ENCODE measurements at regions not wholly inside any gene's neighbourhood (a gene's known extent, or its start where the extent isn't known, plus 50 kb on each side); places are given as distances from the start of the nearest gene placed in this dataset.

GRCh38 chr11:98679673-98680072 is 341.1 kb upstream of the CNTN5 start:
- Histone ChIP-seq H3K4me1 (no peaks in the 10 kb centered on the region), H3K27me3 (no peaks in the 10 kb centered on the region), H3K36me3 (no peaks in the 10 kb centered on the region)

GRCh38 chr11:98701541-98701940 is 319.2 kb upstream of the CNTN5 start:
- in situ Hi-C loops (cut with MboI; ENCODE audit: low sequenced_read_pairs in 4 of 4), result no loop called here

More at GRCh38 chr11:98679673-98680072, 341.1 kb upstream of the CNTN5 start:
- H3K9me3 ChIP-seq, result no peaks in the 10 kb centered on the region
- H3K4me3 ChIP-seq, result no peak overlapping the region
- DNase-seq, result no peak
- ATAC-seq, result no peak
- no peak for TF ChIP-seq POLR2A (IDR thresholded peaks at IDR 0.05)
- no peak for TF ChIP-seq CTCF (IDR thresholded peaks at IDR 0.05 in 4 of 5, conservative IDR thresholded peaks at IDR 0.05 in 1 of 5)
- intact Hi-C loops (cut with DNase I; ENCODE audit: low total_unique reads), result no loop called here
- H3K27ac ChIP-seq, result no peak overlapping the region
- in situ Hi-C loops (cut with MboI; ENCODE audit: low sequenced_read_pairs in 4 of 4), result no loop called here

GRCh38 chr11:98703779-98704556 is 316.8 kb upstream of the CNTN5 start:
- H3K9me3 ChIP-seq, result no peaks in the 10 kb centered on the region
- H3K4me3 ChIP-seq, result no peak overlapping the region
- in situ Hi-C loops (cut with MboI; ENCODE audit: low sequenced_read_pairs in 4 of 4) (no loop called here), intact Hi-C loops (cut with DNase I; ENCODE audit: low total_unique reads) (no loop called here)
- ATAC-seq (no peak), DNase-seq (no peak)
- TF ChIP-seq CTCF (IDR thresholded peaks at IDR 0.05 in 4 of 5, conservative IDR thresholded peaks at IDR 0.05 in 1 of 5) (no peak), POLR2A (IDR thresholded peaks at IDR 0.05) (no peak)
- no peaks in the 10 kb centered on the region for H3K4me1 ChIP-seq
- no peak overlapping the region for H3K27ac ChIP-seq
- no peaks in the 10 kb centered on the region for H3K36me3 ChIP-seq
- H3K27me3 ChIP-seq, result no peaks in the 10 kb centered on the region

More at GRCh38 chr11:98701541-98701940, 319.2 kb upstream of the CNTN5 start:
- H3K4me1 ChIP-seq, result no peaks in the 10 kb centered on the region
- H3K9me3 ChIP-seq, result no peaks in the 10 kb centered on the region
- DNase-seq (no peak), ATAC-seq (no peak)
- no peak overlapping the region for H3K27ac ChIP-seq
- intact Hi-C loops (cut with DNase I; ENCODE audit: low total_unique reads), result no loop called here
- H3K27me3 ChIP-seq, result no peaks in the 10 kb centered on the region
- H3K4me3 ChIP-seq, result no peak overlapping the region
- no peak for TF ChIP-seq POLR2A (IDR thresholded peaks at IDR 0.05)
- TF ChIP-seq CTCF (IDR thresholded peaks at IDR 0.05 in 4 of 5, conservative IDR thresholded peaks at IDR 0.05 in 1 of 5), result no peak
- H3K36me3 ChIP-seq, result no peaks in the 10 kb centered on the region

- intact Hi-C loops (cut with DNase I; ENCODE audit: low total_unique reads), result no loop called here
- no peak for ATAC-seq
- Histone ChIP-seq H3K9me3 (no peaks in the 10 kb centered on the region), H3K36me3 (no peaks in the 10 kb centered on the region), H3K4me1 (no peaks in the 10 kb centered on the region), H3K27me3 (no peaks in the 10 kb centered on the region), H3K27ac (no peak overlapping the region), H3K4me3 (no peak overlapping the region)
- in situ Hi-C loops (cut with MboI; ENCODE audit: low sequenced_read_pairs in 4 of 4), result no loop called here
- no peak for DNase-seq
- TF ChIP-seq POLR2A (IDR thresholded peaks at IDR 0.05) (no peak), CTCF (IDR thresholded peaks at IDR 0.05 in 4 of 5, conservative IDR thresholded peaks at IDR 0.05 in 1 of 5) (no peak)
Measured at GRCh38 chr11:98710026-98710425, 310.7 kb upstream of the CNTN5 start.

Measured in gastrocnemius medialis (tissue), 4 donors.